GM21786 (cell line): ENCODE measurements at regions not wholly inside any gene's neighbourhood (a gene's known extent, or its start where the extent isn't known, plus 50 kb on each side); places are given as distances from the start of the nearest gene placed in this dataset.
A peak's percentile ranks its signal among the peaks of the same experiment; 100 is the strongest.
"Not testable (repeated sequence)": the region's sequence is repeated elsewhere in the genome, so short reads cannot be mapped to it uniquely, and the experiment has no call there.

Experiments used
- ATAC-seq: cut with Tn5 transposase; IDR thresholded peaks from one replicate; pipeline ENCODE4 v1.9.1; 2021; ENCODE audit not compliant: unreplicated experiment

DNA sequence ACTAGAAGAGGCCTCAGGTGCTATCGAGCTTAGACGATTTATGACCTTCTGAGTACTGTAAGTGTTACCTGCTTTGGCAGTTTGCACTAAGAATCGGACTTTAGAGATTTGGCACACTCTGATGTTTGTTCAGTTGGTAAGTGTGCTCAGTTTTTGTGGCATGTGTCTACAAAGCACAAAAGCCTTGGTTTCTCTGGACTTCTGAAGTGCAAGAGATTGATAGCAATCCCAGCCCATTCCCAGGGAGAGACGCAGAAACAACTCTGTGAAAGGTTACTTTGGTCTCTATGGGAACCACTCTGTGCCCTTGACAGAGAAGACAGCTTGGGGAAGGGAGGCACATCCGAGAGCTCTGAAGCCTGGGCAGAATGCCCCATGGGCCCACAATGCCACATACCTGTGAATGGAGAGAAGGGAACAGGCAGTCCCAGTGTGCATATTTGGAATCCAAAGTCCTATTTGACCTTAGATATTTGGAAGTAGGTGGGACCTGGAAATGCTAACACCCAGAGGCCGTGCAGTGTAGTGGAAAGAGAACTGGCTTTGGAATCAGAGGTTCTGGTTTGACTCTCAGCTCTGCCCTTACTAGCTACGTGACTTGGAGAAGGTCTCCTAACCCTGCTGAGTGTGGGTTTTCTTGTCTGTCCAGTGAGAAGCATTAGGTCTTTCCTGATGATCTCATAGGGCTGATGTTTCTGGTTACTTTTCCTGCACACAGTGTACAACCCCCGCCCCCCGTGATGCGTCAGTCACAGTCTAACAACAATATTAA lies 194.3 kb upstream of the VLDLR start:
- no peak for ATAC-seq

DNA sequence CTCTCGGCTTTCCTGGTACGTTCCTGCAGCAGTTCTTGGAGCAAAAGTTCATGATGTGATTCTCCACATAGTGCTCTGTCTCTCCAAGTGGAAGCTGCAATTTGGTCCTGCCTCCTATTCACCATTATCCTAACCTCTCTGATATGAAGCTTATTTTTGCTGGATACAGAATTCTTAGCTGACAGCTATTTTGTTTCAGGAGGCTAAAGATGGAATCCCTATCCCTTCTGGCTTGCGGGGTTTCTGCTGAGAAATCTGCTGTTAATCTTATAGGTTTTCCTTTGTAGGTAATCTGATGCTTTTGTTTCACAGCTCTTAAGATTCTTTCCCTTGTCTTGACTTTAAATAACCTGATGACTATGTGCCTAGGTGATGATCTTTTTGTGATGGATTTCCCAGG lies 181.6 kb upstream of the VLDLR start:
- no peak for ATAC-seq

DNA sequence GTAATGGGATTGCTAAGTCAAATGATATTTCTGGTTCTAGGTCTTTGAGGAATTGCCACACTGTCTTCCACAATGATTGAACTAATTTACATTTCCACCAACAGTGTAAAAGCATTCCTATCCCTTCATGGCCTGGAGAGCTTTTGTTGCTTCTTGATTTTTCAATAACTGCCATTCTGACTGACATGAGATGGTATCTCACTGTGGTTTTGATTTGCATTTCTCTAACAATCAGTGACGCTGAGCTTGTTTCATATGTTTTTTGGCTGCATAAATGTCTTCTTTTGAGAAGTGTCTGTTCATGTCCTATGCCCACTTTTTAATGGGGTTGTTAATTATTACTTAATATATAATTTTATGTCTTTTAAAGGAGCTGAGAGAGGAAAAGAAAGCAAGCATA lies 177.7 kb upstream of the VLDLR start:
- ATAC-seq, result not testable (repeated sequence)

DNA sequence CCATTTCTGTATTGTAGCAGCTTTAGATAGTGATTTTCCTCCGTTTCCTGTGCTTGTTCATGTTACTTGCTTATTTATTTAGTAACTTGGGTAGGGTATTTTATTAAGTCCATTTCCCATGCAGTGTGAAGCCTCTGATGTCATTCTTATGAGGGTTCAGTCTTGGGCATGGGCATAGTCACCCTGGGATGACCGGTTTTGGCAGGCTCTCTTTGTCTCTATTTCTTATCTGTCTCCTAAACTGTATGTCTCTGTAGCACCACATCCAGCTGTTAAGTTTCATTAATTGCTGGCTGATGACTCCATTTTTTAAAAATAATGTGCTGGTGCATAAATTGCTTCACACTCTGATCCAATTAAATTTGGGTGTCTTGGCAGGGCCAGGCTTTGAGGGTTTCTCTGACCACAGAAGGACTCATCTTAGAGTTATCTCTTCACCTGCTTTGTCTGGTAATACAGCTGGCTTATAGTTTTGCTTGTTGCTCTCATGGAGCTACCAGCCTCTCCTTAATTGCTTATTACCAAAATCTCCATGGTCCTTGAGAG lies 173.3 kb upstream of the VLDLR start:
- no peak for ATAC-seq

DNA sequence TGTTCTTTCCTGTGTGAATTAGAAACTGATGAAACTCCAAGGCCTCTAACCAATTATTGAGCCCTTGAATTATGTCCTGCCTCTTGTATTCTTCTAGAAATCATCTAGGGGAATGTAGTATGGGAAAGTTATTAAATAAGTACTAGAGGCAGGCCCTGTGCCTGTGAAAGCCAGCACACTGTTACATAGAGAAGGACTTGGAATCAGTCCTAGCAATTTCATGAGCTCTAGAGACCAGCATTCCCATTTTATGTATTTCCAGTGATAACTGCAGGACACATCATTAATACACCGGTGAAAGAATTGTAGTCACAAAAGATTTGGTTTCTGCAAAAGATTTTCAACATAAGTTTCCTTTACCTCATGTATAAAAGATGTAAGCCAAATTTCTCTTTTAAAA lies 168.5 kb upstream of the VLDLR start:
- ATAC-seq, result no peak

DNA sequence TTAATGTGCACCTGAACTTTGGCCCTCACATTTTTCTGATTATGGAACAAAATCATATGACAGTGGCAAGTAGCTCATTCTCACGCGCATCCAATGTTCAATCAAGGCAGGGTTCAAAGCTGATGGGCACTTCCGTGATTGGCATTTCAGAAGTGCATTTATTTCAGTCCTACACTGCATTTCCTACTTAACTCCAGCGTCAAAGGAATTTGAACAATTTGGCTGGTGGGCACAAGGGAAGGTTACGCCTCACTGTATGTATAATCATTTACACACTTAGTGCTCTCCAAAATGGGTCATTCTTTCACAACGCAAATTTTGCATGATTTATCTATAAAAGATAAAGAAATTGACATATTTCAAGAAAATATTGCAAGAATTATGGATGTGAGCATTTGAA lies 167.9 kb upstream of the VLDLR start:
- ATAC-seq, result no peak

DNA sequence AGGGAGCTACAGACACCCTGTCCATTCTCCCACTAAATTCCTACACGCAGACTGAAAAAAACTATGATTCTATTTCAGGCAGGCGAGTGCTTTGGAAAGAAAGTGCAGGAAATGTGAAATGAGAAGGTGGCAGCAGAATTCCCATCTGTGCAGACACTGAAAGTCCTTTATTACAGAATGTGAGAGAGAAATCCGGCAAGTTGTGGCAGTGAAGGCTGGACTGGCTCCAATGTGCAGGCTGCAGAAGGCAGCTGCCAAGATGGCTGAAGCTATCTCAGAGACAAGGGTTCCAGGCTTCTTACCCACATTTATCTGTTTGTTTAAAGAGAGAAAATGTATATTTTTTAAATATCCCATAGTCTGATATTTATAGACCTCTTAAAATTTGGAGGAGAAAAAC lies 161.8 kb upstream of the VLDLR start:
- no peak for ATAC-seq

DNA sequence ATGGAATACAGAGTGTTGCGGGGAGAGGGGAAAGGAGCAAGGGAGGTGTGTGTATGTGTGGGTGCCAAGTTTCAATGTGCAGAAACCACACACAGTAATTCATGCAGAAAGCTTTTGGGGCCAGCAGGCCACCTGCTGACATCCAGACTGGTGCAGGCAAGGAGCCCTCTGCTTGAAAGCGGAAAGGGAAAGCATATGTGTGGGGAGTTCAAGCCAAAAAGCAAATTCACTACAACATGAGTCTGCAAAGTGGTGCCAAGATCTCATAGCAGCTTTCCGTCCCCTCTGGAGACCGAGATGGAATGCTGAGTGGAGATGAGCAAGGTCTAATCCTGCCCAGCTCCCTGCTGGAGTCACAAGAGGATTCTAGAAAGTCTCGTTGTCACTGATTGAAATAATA lies 159.7 kb upstream of the VLDLR start:
- no peak for ATAC-seq

DNA sequence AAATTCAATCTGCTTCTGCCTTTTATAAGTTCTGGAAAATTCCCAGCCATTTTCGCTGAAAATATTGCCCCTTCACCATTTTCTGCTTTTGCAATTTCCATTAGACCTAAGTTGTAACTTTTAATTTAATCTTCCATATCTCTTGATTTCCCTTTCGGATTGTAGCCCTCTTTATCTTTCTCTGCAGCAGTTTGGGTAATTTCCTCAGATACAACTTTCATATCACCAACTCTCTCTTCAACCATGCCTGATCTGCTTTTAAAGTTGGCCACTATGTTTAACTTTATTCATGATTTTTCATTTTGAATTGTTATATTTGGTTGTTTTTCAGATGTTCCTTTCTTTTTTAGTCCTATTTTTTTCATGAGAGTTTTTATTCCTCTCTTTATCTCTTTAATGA lies 157.0 kb upstream of the VLDLR start:
- ATAC-seq, result no peak

DNA sequence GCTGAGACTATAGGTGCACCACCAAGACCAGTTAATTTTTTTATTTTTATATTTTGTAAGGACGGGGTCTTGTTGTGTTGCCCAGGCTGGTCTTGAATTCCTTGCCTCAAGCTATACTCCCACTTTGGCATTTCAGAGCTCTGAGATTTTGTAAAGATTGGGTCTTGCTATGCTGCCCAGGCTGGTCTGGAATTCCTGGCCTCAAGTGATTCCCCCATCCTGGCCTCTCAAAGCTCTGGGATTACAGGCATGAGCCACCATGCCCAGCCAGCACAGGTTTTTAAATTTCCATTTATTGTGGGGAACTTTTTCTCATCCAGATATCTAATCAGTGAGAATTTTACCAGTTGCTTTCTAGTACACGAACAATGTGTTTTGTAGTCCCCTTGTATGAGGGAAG lies 156.1 kb upstream of the VLDLR start:
- no peak for ATAC-seq

DNA sequence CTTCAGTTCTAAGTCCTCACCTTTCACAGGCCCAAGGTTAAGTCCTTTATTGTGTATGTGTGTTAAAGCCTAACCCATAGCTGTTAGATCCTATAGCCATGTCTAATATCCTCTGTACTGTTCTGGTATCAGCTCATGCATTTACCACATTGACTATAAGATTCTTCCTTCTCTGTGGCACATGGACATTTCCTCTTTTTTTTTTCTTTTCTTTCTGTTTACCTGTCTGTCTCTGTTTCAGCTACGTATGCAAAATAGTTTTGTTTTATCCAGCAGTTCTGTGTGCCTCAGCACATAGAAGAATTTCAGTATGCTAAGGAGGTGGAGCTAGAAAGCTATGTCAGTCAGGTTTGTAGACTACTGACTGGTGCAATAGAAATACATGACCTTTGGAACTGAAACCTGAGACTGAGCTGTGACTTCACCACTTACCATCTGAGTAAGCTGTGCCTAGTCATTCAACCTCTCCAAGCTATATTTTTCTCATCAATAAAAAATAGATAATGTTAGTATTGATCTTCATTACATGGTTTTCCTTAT lies 155.6 kb upstream of the VLDLR start:
- ATAC-seq, result peak; percentile 98

DNA sequence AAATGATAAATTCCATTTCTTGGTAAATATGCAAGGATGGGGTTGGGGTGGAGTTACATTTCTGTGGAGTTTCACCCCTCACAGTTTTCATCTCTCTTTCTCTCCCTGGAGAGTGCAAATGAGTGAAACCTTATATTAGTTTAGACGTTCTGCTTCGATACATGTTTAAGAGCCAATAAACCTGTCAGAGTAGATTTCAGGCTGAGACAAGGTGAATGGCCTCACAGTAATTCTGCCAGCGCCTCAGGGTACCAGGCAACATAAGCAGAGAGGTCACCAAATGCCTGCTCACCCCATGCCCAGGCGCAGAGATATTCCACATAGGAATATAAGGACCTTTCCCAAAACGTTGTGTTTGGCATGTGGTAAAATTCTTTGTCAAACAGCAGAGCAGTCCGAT lies 154.9 kb upstream of the VLDLR start:
- ATAC-seq, result no peak

DNA sequence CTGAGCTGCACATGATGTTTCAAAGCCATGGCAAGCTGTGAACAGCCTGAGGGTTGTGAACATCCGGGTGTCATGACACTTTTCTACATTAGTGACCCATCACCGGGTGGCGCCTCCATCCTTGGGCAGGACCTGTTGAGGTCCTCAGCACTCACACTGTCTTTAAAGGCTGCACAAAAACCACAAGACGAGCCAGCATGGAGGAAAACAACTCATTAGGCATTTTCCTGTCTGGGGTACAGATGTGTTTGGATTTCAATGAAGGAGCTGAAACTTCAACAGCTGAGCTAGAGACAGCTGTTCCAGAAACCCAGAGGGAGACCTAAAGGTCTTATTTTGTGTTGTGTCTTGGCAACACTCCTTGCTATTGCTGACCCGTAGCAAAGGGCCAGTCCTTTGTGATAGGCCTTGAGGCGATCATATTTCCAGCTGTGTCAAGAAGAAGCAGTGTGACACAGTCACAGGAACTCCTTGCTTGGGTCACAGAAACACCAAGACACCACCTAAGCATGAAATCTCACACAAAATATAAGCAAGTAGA lies 151.8 kb upstream of the VLDLR start:
- no peak for ATAC-seq

DNA sequence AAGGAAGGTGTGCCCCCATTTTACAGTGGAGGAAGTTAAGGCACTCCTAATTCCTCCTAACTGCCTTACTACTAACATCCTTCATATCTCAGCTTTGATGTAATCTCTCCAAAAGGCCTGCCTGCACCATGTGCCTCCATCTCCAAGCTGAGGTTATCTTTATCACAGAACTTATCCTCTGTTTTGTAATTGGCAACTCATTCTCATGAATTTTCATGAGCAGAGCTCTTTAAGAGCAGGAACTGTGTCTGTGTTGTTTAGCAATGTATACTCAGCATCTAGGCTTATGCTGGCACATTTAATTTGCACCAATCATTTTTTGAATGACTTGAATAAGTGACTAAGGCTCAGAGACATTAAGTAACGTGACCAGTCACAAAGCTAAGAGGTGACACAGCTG lies 147.9 kb upstream of the VLDLR start:
- no peak for ATAC-seq

DNA sequence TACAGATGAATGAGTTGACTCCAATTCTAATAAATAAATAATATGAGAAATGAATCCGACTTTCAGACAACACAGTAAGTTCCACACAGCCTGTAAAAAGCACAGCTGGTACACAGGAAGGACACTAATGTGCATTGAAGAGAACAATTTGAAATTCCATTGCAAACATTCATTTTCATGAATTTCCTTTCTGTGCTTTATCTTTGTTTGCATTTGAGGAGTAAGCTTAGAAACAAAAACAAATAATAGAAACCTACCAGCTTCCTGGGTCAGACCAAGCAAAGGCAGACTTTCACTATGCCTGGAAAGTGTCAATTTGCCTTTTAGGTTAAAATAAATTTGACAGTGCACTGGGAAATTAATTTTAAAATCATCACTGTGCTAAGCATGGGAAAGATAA lies 143.8 kb upstream of the VLDLR start:
- ATAC-seq, result no peak

DNA sequence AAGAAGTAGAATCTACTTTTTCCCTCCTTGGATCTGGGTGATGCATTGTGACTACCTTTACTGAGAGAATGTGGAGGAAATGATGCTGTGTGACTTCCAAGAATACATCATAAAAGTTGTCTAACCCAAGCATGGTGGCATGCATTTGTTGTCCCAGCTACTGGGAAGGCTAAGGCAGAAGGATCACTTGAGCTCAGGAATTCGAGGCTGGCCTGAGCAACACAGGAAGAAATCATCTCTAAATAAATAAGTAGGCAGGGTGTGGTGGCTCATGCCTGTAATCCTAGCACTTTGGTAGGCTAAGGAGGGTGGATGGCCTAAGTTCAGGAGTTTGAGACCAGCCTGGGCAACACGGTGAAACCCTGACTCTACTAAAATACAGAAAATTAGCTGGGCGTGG lies 143.2 kb upstream of the VLDLR start:
- ATAC-seq, result no peak

DNA sequence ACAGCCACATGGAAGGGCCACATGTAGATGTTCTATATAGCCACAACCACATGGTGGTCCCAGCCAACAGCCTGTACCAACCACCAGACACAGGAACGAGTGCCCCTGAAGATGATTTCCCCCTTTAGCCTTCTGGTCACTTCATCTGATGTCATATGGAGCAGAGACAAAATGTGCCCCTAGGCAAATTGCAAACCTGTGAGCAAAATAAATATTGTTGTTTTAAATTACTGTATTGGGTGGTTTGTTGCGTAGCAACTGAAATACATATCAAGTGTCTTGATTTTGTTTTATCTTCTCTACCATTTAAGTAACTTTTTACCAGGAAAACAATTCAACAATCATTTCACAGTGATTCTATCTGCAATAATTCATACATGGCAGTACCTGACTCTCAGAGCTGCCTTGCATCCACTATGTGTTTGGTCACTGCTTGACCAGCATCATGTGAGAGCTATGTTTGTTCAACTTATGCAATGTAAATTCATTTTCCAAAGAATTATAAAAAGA lies 142.5 kb upstream of the VLDLR start:
- no peak for ATAC-seq

DNA sequence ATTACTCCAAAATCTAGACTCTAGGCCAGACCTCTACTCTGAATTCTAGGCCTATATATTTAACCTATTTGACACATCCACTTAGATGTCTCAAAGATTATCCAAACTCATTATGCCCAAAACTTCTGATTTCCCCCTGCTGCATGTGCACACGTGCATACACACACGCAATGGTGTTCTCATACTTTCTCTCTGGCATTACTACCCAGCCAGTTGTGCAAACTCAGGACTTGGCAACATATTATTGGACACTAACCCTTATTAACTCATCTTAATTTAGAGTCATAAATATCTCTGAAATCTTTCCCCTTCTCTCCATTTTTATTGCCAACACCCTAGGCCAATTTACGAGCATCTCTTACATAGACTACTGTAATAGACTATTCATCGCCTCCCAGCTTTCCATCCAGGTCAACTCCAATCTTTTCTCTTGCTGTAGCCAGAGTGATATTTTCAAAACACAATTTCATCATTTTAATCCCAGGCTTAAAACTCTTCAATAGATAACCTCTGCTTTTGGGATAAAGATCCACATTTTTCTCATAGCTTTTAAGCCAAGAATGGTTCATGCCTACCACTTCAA lies 141.2 kb upstream of the VLDLR start:
- no peak for ATAC-seq

DNA sequence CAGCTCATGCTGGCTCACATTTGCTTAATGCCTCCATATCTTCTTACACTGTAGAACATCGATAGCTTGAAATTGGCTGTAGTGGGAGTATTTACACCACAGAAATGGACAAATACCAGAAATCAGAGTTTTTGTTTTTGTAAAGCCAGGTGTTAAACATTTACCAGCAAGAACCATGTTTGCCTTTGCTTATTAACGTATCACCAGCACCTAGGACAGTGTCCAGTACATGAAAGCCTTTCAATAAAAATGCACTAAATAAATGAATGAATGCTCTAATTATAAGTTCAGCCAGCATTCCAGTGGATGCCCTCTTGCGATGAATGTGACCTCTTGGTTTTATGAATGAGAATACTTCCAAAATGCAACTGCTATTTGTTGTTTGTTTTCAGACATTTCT lies 140.4 kb upstream of the VLDLR start:
- no peak for ATAC-seq

DNA sequence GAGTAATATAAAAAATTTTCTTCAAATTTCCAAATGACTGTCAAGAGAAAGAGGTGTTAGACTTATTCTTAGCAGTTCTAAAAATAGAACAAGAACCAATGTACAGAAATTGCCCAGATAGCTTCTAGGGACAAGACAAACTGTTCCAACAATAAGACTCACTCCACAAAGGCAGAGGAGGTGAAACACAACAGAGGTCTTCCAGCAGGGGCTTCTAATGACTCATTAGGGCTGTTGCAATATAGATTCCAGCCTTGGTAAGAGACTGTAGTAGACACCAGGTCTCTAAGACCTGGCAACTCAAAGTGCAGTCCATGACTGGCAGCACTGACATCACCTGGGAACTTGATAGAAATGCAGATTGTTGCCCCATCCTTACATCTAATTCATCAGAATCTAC lies 134.6 kb upstream of the VLDLR start:
- no peak for ATAC-seq

DNA sequence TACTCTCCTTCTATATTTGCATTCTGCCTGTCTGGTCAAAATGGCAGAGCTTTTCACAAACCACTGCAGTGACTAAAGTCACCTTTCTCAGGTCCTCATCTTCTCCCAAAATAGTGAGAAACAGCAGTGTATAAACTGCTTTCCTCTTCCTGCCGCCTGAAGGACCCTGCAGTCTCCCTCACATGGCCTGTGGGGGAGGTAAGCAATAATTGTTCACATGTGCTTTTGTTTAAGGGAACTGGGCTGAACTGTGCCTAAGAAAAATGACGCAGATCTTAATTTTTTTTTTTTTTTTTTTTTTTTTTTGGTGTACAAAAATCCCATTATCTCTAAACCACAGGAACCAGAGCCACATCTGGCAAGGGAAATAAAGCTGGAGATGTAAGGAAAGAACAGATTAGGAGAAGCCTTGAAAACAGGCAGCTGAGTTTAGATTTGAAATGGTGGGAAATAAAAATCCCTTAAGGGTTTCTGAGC lies 131.7 kb upstream of the VLDLR start:
- no peak for ATAC-seq

DNA sequence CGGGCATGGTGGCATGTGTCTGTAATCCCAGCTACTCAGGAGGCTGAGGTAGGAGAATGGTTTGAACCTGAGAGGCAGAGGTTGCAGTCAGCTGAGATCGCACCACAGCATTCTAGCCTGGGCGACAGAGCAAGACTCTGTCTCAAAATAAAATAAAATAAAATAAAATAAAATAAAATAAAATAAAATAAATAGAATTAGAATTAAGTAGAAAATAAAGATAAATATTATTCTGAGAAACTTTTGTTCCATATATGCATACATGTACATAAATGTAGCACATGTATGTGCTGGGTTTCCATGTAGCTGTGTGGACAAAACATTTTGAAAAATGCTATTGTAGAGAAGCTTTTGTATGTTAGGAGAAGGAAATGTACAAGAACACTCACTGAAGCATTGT lies 129.4 kb upstream of the VLDLR start:
- no peak for ATAC-seq
